GM10248 (cell line): ENCODE measurements at regions not wholly inside any gene's neighbourhood (a gene's known extent, or its start where the extent isn't known, plus 50 kb on each side); places are given as distances from the start of the nearest gene placed in this dataset.

Experiments
- CTCF ChIA-PET: fragments of 300-600 bp; sonication (Branson Sonifier 250); formaldehyde crosslinking; extraction: SDS; loops from one replicate; lab custom pipeline; 2021; ENCODE audit warnings: antibody characterized with exemption; lab: Yijun Ruan, JAX
- POLR2A ChIA-PET: fragments of 350-650 bp; sonication (Branson Sonifier 250); formaldehyde crosslinking; extraction: SDS; loops from one replicate; lab custom pipeline; 2020; ENCODE audit warnings: antibody characterized with exemption; lab: Yijun Ruan, JAX
- DNase-seq: peaks from one replicate; pipeline ENCODE4 v3.0.0; 2012; ENCODE audit errors: extremely low spot score
- TF ChIP-seq, protein P1 (sequence below): IDR thresholded peaks from 2 replicates; pipeline ENCODE4 v1.5.1; 2012; ENCODE audit warnings: mild to moderate bottlenecking, low read depth; ENCODE audit errors: extremely low read depth, missing control alignments, control extremely low read depth

- CTCF ChIA-PET = interaction anchor here (2.0 kb wide), 1 partner anchor 10 kb away, joined by 4 read pairs; no protein-coding TSS in a partner anchor
- POLR2A ChIA-PET = no interaction called here
- TF ChIP-seq, protein P1, sequence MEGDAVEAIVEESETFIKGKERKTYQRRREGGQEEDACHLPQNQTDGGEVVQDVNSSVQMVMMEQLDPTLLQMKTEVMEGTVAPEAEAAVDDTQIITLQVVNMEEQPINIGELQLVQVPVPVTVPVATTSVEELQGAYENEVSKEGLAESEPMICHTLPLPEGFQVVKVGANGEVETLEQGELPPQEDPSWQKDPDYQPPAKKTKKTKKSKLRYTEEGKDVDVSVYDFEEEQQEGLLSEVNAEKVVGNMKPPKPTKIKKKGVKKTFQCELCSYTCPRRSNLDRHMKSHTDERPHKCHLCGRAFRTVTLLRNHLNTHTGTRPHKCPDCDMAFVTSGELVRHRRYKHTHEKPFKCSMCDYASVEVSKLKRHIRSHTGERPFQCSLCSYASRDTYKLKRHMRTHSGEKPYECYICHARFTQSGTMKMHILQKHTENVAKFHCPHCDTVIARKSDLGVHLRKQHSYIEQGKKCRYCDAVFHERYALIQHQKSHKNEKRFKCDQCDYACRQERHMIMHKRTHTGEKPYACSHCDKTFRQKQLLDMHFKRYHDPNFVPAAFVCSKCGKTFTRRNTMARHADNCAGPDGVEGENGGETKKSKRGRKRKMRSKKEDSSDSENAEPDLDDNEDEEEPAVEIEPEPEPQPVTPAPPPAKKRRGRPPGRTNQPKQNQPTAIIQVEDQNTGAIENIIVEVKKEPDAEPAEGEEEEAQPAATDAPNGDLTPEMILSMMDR = no peak
- no peak for DNase-seq
Observed at GRCh38 chr1:38581396-38581795, 278.2 kb downstream of the RRAGC start.

DNA sequence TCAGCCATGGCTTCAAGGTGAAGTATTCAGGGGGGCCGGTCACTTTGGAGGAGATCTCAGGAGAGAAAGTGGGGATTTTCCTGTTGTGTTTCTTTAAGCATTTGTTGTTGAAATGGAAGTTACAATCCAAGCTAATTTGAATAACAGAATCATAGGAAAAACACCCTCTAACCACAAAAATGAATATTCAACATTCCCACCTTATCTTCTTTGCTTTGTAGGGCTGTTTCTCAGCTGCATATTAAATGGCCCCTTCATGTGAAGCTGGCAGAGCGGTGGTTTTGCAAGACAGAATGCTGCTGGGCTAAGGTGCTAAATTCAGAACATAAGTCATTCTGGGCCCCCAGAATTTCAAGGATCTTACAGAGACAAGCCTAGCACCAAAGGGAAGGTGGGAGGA, 279.0 kb downstream of the RRAGC start:
- no peak for DNase-seq
- POLR2A ChIA-PET = no interaction called here
- CTCF ChIA-PET = interaction anchor here (2.0 kb wide), 1 partner anchor 9 kb away, joined by 4 read pairs; no protein-coding TSS in a partner anchor
- TF ChIP-seq, protein P1 = no peak

GRCh38 chr1:38579056-38579455, 280.5 kb downstream of the RRAGC start:
- ChIA-PET POLR2A (no interaction called here), CTCF (no interaction called here)
- no peak for DNase-seq
- TF ChIP-seq, protein P1 = no peak

DNA sequence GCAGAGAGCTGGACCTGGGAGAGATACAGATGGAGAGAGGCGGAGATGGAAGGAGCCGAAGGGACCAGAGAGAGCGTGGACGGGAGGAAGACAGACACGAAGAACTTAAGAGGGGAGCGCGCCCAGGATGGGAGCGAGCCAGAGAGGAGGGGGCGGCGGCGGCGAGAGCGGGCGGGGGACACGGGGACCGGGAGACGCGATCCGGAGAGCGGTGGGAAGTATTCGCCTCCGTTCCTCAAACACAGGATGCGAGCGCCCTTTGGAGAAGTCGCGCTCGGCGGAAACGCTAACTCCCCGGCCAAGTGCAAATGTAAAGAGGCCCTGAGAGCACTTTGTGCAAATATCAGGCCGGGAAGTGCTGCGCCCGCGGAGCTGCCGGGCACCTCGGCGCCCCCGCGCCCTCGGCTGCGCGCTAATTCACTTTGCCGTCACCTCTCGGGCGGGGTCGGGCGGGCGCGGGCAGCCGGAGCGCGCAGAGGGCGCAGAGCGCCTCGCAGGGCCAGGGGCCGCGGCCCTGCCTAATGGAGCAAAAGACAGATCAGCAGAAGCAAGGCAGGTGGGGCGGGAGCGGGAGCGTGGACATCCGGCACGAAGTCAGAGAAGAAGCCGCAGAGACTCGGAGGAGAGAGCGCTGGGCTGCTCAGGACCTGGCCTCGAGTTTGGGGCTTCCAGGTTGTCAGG, 281.2 kb downstream of the RRAGC start:
- ChIA-PET POLR2A (no interaction called here), CTCF (no interaction called here)
- DNase-seq = no peak
- TF ChIP-seq, protein P1 = no peak

- TF ChIP-seq, protein P1 = no peak
- ChIA-PET CTCF (no interaction called here), POLR2A (no interaction called here)
- DNase-seq = no peak
Observed at GRCh38 chr1:38577937-38578270, 281.7 kb downstream of the RRAGC start.

DNA sequence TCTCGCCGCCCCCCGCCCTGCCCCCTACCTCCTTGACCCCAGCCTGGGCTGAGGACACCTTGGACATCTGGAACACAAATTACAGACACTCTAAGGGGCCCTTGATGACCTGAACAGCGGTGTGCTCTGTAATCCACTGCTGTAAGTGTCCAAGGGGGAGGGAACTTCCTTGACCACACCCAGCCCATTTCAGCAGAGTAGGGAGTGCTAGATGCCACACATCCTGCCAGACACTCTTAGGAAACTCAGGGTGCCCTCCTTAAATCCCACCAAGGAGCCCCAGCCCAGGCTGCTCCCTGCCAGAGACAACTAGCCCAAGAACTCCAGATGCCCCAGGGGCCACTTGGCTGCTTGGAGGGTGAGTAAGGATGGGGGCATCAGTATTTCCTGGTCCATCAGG, 282.2 kb downstream of the RRAGC start:
- TF ChIP-seq, protein P1 = no peak
- ChIA-PET CTCF (no interaction called here), POLR2A (interaction anchor here (0.6 kb wide), 1 partner anchor 255 kb away, joined by 4 read pairs; no protein-coding TSS in a partner anchor)
- no peak for DNase-seq
